ENCODE measurements at regions not wholly inside any gene's neighbourhood (a gene's known extent, or its start where the extent isn't known, plus 50 kb on each side); places are given as distances from the start of the nearest gene placed in this dataset.

DNA sequence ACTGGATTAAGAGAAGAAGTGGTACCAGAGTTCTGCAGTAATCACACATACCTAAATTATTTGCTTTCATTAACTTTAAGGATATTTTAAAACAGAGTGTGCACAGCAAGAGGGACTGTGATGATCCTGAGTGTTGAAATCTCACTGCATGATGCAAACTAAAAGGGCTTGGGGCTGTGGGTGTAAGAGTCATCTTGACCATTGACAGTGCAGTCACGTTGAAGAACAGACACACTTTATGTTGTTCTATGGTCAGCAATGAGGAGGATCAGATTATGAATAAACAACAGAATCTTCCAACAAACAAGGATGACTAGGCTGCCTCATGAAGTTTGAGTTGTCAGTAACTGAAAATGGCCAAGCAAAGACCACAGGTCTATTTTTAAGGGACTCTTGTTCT, 87.2 kb upstream of the GALNT5 start:
- H3K4me1 ChIP-seq = no peaks in the 10 kb centered on the region
- H3K4me3 ChIP-seq = no peak overlapping the region
- H3K9me3 ChIP-seq = no peaks in the 10 kb centered on the region
- no peak overlapping the region for H3K27ac ChIP-seq
- H3K27me3 ChIP-seq = no peaks in the 10 kb centered on the region
- 93 to 96% methylated on average over 1 of the region's 1 CpG for WGBS, 2 donors
- intact Hi-C loops (cut with DNase I; ENCODE audit: low total_unique reads) = no loop called here
- TF ChIP-seq, protein P1, sequence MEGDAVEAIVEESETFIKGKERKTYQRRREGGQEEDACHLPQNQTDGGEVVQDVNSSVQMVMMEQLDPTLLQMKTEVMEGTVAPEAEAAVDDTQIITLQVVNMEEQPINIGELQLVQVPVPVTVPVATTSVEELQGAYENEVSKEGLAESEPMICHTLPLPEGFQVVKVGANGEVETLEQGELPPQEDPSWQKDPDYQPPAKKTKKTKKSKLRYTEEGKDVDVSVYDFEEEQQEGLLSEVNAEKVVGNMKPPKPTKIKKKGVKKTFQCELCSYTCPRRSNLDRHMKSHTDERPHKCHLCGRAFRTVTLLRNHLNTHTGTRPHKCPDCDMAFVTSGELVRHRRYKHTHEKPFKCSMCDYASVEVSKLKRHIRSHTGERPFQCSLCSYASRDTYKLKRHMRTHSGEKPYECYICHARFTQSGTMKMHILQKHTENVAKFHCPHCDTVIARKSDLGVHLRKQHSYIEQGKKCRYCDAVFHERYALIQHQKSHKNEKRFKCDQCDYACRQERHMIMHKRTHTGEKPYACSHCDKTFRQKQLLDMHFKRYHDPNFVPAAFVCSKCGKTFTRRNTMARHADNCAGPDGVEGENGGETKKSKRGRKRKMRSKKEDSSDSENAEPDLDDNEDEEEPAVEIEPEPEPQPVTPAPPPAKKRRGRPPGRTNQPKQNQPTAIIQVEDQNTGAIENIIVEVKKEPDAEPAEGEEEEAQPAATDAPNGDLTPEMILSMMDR (IDR thresholded peaks at IDR 0.05) = no peak
- TF ChIP-seq POLR2A (IDR thresholded peaks at IDR 0.05) = no peak
- no peak for DNase-seq
- H3K36me3 ChIP-seq (ENCODE audit: low read depth, missing control alignments) = no peaks in the 10 kb centered on the region

GRCh38 chr2:157172239-157172638, 85.3 kb upstream of the GALNT5 start:
- no peak for DNase-seq
- Histone ChIP-seq H3K4me1 (no peaks in the 10 kb centered on the region), H3K27me3 (no peaks in the 10 kb centered on the region), H3K36me3 (ENCODE audit: low read depth, missing control alignments) (no peaks in the 10 kb centered on the region), H3K4me3 (no peak overlapping the region), H3K27ac (no peak overlapping the region), H3K9me3 (no peaks in the 10 kb centered on the region)
- TF ChIP-seq, protein P1 (IDR thresholded peaks at IDR 0.05) = no peak
- no peak for TF ChIP-seq POLR2A (IDR thresholded peaks at IDR 0.05)
- intact Hi-C loops (cut with DNase I; ENCODE audit: low total_unique reads) = no loop called here

DNA sequence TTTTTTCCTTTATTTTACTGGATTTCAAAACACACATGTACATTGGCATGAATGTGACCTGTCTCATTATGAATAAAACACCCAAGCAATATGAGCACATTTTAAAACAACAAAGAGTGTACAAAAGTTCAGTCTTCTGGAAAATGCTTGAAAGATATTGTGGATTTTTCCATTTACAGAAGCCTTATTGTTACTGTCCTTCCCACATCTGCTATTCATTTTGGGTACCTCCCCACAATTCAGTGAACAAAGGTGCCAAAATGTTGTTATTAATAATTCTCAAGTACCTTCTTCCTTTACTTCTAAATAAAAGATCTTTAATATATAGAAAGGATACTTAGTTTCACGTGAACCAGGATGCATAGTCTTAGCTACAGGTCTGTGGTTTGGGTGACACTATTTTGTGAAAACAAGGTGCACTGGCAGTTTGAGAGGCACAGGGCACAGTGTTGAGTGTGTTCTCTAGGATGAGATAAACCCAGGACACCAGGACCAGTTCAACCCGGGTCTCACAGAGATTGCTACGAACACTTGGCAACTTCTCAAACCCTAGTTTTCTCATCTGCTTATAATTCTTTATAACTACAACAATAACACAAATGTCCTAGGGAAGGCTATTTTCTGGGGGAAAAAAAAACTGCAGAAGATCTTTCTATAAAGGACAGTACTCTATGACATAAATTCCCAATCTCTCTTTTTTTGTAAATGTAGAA, 84.5 kb upstream of the GALNT5 start:
- no peak for TF ChIP-seq POLR2A (IDR thresholded peaks at IDR 0.05)
- TF ChIP-seq, protein P1 (IDR thresholded peaks at IDR 0.05) = no peak

GRCh38 chr2:157173740-157174184, 83.7 kb upstream of the GALNT5 start:
- intact Hi-C loops (cut with DNase I; ENCODE audit: low total_unique reads) = no loop called here
- Histone ChIP-seq H3K36me3 (ENCODE audit: low read depth, missing control alignments) (no peaks in the 10 kb centered on the region), H3K4me3 (no peak overlapping the region), H3K4me1 (no peaks in the 10 kb centered on the region), H3K27ac (no peak overlapping the region), H3K9me3 (no peaks in the 10 kb centered on the region), H3K27me3 (no peaks in the 10 kb centered on the region)
- TF ChIP-seq POLR2A (IDR thresholded peaks at IDR 0.05) = no peak
- TF ChIP-seq, protein P1 (IDR thresholded peaks at IDR 0.05) = no peak
- 72 to 77% methylated on average over 5 of the region's 5 CpGs for WGBS, 2 donors
- DNase-seq = no peak

More for the DNA sequence above, 84.5 kb upstream of the GALNT5 start:
- Histone ChIP-seq H3K27ac (no peak overlapping the region), H3K36me3 (ENCODE audit: low read depth, missing control alignments) (no peaks in the 10 kb centered on the region), H3K9me3 (no peaks in the 10 kb centered on the region), H3K27me3 (no peaks in the 10 kb centered on the region), H3K4me3 (no peak overlapping the region), H3K4me1 (no peaks in the 10 kb centered on the region)
- 51 to 52% methylated on average over 3 of the region's 3 CpGs for WGBS, 2 donors
- intact Hi-C loops (cut with DNase I; ENCODE audit: low total_unique reads) = no loop called here
- no peak for DNase-seq

DNA sequence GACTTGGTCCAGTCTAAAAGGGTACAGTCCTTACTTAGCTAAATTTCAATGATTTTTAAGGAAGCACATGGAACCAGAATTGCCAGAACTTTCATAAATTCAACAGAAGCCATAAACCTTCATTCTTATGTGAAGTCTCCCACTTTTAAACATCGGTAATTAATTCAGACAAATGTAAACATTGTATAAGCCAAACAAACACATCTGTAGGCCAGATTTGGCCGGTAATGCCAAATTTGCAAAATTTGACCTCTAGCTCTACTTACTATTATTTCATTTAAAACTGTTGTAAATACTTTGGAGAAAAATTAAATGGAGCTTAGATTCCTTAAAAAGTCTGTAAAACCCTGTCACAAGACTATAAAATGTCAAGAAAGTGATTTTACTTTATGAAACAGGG, 83.2 kb upstream of the GALNT5 start:
- intact Hi-C loops (cut with DNase I; ENCODE audit: low total_unique reads) = no loop called here
- no peak for TF ChIP-seq POLR2A (IDR thresholded peaks at IDR 0.05)
- TF ChIP-seq, protein P1 (IDR thresholded peaks at IDR 0.05) = no peak
- no peak overlapping the region for H3K4me3 ChIP-seq
- WGBS, 2 donors = 66 to 79% methylated on average over 2 of the region's 2 CpGs
- no peak for DNase-seq
- H3K4me1 ChIP-seq = no peaks in the 10 kb centered on the region
- H3K27ac ChIP-seq = no peak overlapping the region
- H3K9me3 ChIP-seq = no peaks in the 10 kb centered on the region
- H3K36me3 ChIP-seq (ENCODE audit: low read depth, missing control alignments) = no peaks in the 10 kb centered on the region
- no peaks in the 10 kb centered on the region for H3K27me3 ChIP-seq

Data from testis (tissue), 2 donors.